ENCODE measurements at regions not wholly inside any gene's neighbourhood (a gene's known extent, or its start where the extent isn't known, plus 50 kb on each side); places are given as distances from the start of the nearest gene placed in this dataset.

DNA sequence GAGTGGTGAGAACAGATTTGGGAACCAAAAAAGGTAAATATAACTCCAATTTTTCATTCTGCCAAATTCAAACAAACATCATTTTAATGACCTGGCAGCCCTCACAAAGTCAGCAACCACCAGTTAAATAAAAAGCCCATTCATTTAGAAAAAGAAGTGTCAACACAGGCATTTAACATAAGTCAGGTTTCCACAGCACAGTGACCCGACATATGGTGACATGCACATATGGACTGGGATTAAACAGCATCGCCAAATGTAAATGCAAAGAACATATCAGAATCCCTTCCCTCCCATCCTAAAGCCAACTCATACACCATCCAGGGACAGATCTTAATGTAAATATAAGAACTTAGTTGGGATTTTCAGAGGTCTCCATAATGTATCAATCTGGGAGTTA lies 293.2 kb downstream of the FGFR2 start:
- TF ChIP-seq, protein P1, sequence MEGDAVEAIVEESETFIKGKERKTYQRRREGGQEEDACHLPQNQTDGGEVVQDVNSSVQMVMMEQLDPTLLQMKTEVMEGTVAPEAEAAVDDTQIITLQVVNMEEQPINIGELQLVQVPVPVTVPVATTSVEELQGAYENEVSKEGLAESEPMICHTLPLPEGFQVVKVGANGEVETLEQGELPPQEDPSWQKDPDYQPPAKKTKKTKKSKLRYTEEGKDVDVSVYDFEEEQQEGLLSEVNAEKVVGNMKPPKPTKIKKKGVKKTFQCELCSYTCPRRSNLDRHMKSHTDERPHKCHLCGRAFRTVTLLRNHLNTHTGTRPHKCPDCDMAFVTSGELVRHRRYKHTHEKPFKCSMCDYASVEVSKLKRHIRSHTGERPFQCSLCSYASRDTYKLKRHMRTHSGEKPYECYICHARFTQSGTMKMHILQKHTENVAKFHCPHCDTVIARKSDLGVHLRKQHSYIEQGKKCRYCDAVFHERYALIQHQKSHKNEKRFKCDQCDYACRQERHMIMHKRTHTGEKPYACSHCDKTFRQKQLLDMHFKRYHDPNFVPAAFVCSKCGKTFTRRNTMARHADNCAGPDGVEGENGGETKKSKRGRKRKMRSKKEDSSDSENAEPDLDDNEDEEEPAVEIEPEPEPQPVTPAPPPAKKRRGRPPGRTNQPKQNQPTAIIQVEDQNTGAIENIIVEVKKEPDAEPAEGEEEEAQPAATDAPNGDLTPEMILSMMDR (optimal IDR thresholded peaks at IDR 0.05 in 1 of 3, IDR thresholded peaks at IDR 0.05 in 1 of 3, conservative IDR thresholded peaks at IDR 0.05 in 1 of 3; ENCODE audit: extremely low read depth in 1 of 3, insufficient read depth in 2 of 3, low read length in 3 of 3), result no peak
- TF ChIP-seq EZH2 (IDR thresholded peaks at IDR 0.05; ENCODE audit: low read length), result no peak
